ENCODE measurements at regions not wholly inside any gene's neighbourhood (a gene's known extent, or its start where the extent isn't known, plus 50 kb on each side); places are given as distances from the start of the nearest gene placed in this dataset.

- no peak for TF ChIP-seq CTCF (optimal IDR thresholded peaks at IDR 0.05 in 1 of 3, IDR thresholded peaks at IDR 0.05 in 1 of 3, conservative IDR thresholded peaks at IDR 0.05 in 1 of 3; ENCODE audit: extremely low read depth in 1 of 3, insufficient read depth in 2 of 3, low read length in 3 of 3)
- TF ChIP-seq EZH2 (IDR thresholded peaks at IDR 0.05; ENCODE audit: low read length), result no peak
Measured at GRCh38 chr13:44755872-44756271, 179.7 kb upstream of the TSC22D1 start.

Data from keratinocyte (primary cell).